Adrenal gland (tissue), 9 donors: ENCODE measurements at regions not wholly inside any gene's neighbourhood (a gene's known extent, or its start where the extent isn't known, plus 50 kb on each side); places are given as distances from the start of the nearest gene placed in this dataset.
A peak's percentile ranks its signal among the peaks of the same experiment; 100 is the strongest.

Experiments used
- DNase-seq, 7 donors: peaks; one replicate each; pipeline ENCODE4 v3.0.0-alpha.2; 2019 to 2020
- H3K27ac ChIP-seq, 5 donors: fragments of 200-600 bp; sonication (generic) in 4 of 5; 1 replicate in 3 of 5; 2 replicates in 2 of 5; pipeline versions ENCODE4 v1.5.1 to v1.8.0; 2016 to 2020; ENCODE audit warnings: mild to moderate bottlenecking in 1 of 5
- H3K27me3 ChIP-seq: fragments of 200-600 bp; 2 replicates; pipeline ENCODE4 v1.8.0; 2021
- H3K36me3 ChIP-seq, 2 donors: fragments of 200-600 bp; replicated peaks in 1 of 2; 1 replicate in 1 of 2; 2 replicates in 1 of 2; pipeline versions ENCODE4 v1.5.1 to v1.8.0; 2018 to 2022
- H3K4me1 ChIP-seq, 2 donors: fragments of 200-600 bp; replicated peaks in 1 of 2; 1 replicate in 1 of 2; 2 replicates in 1 of 2; pipeline versions ENCODE4 v1.5.1 to v1.8.0; 2018 to 2021
- H3K4me3 ChIP-seq, 4 donors: fragments of 200-600 bp; sonication (generic) in 3 of 4; one replicate each; pipeline ENCODE4 v1.5.1; 2016 to 2018
- H3K9me3 ChIP-seq, 3 donors: fragments of 200-600 bp; sonication (generic) in 1 of 3; replicated peaks in 1 of 3; 1 replicate in 2 of 3; 2 replicates in 1 of 3; pipeline versions ENCODE4 v1.5.1 to v1.8.0; 2016 to 2021
- CTCF ChIP-seq, 6 experiments: fragments of 450-650 bp in 4 of 6; fragments of 200-600 bp in 2 of 6; sonication (generic) in 1 of 6; IDR thresholded peaks; 1 replicate in 5 of 6; 2 replicates in 1 of 6; pipeline versions ENCODE4 v1.5.1 to v1.8.0; 2016 to 2021; ENCODE audit warnings: antibody characterized with exemption in 6 of 6, mild to moderate bottlenecking in 2 of 6, moderate library complexity in 1 of 6
- POLR2A ChIP-seq, 2 donors: fragments of 450-650 bp; IDR thresholded peaks; one replicate each; pipeline ENCODE4 v1.6.1; 2017; ENCODE audit warnings: antibody characterized with exemption in 2 of 2, mild to moderate bottlenecking in 2 of 2, moderate library complexity in 1 of 2
- WGBS, 4 donors: extraction: QIAGEN DNeasy Blood & Tissue Kit in 2 of 4; methylation state at CpG; one replicate each; pipeline versions ENCODE4 v1.1.5 to v1.1.7; 2013 to 2017; 5-methylcytosine and 5-hydroxymethylcytosine counted together
- intact Hi-C, 2 donors: fragments of 100-400 bp; cut with DNase I; formaldehyde crosslinking; loops; one replicate each; pipeline versions ENCODE4 v1.14.1 to v1.15.0; 2022 to 2023
- donor health status: healthy with polysubstance abuse.
- donor health status: Bipolar disorder and iron deficiency.
- donor health status: DM: yes; HTN: yes; CAD: no.
- donor health status: DM: no; HTN: no; CAD: no.
- donor health status: DM: no; HTN: no; CAD: no.

GRCh38 chr20:12201289-12201991, 283.7 kb downstream of the BTBD3 start:
- no peaks in the 10 kb centered on the region for H3K9me3 ChIP-seq
- H3K27ac ChIP-seq: no peak overlapping the region
- no peaks in the 10 kb centered on the region for H3K27me3 ChIP-seq
- H3K4me3 ChIP-seq: no peak overlapping the region
- 83 to 91% (median 88%) methylated on average over 4 to 5 of the region's 5 CpGs for WGBS, 4 donors
- H3K4me1 ChIP-seq: no peaks in the 10 kb centered on the region
- H3K36me3 ChIP-seq: no peaks in the 10 kb centered on the region
- no peak for DNase-seq
- intact Hi-C loops: no loop called here
- TF ChIP-seq CTCF (IDR thresholded peaks at IDR 0.05): no peak
- no peak for TF ChIP-seq POLR2A (IDR thresholded peaks at IDR 0.05)

GRCh38 chr20:12203399-12203798, 285.7 kb downstream of the BTBD3 start:
- Histone ChIP-seq H3K36me3 (no peaks in the 10 kb centered on the region), H3K9me3 (no peaks in the 10 kb centered on the region), H3K27ac (no peak overlapping the region), H3K4me1 (no peaks in the 10 kb centered on the region), H3K4me3 (no peak overlapping the region), H3K27me3 (no peaks in the 10 kb centered on the region)
- DNase-seq: no peak
- TF ChIP-seq POLR2A (IDR thresholded peaks at IDR 0.05) (no peak), CTCF (IDR thresholded peaks at IDR 0.05) (no peak)
- intact Hi-C loops: no loop called here

- no peak for DNase-seq
- intact Hi-C loops: no loop called here
- 66 to 74% (median 71%) methylated on average over 1 of the region's 1 CpG for WGBS, 4 donors
- Histone ChIP-seq H3K4me1 (no peaks in the 10 kb centered on the region), H3K27me3 (no peaks in the 10 kb centered on the region), H3K36me3 (no peaks in the 10 kb centered on the region), H3K27ac (no peak overlapping the region), H3K9me3 (no peaks in the 10 kb centered on the region), H3K4me3 (no peak overlapping the region)
- TF ChIP-seq POLR2A (IDR thresholded peaks at IDR 0.05) (no peak), CTCF (IDR thresholded peaks at IDR 0.05) (no peak)
Observed at GRCh38 chr20:12203981-12204380, 286.3 kb downstream of the BTBD3 start.

GRCh38 chr20:12207875-12208274, 290.2 kb downstream of the BTBD3 start:
- Histone ChIP-seq H3K9me3 (no peaks in the 10 kb centered on the region), H3K27ac (no peak overlapping the region), H3K27me3 (no peaks in the 10 kb centered on the region), H3K36me3 (no peaks in the 10 kb centered on the region), H3K4me3 (no peak overlapping the region), H3K4me1 (no peaks in the 10 kb centered on the region)
- intact Hi-C loops: no loop called here
- DNase-seq: peak in 5 of 7 donors; percentile 14 to 42 (median 15)
- peak; percentile 25 to 55 (median 46) for TF ChIP-seq CTCF (IDR thresholded peaks at IDR 0.05)
- TF ChIP-seq POLR2A (IDR thresholded peaks at IDR 0.05): no peak
- WGBS, 4 donors: 6 to 29% (median 12%) methylated on average over 1 of the region's 1 CpG
